Adipocyte (in vitro differentiated cells): ENCODE measurements at regions not wholly inside any gene's neighbourhood (a gene's known extent, or its start where the extent isn't known, plus 50 kb on each side); places are given as distances from the start of the nearest gene placed in this dataset.

Experiments used
- DNase-seq: peaks from one replicate; pipeline ENCODE4 v3.0.0-alpha.2; 2015; ENCODE audit warnings: low read depth
- H3K27me3 ChIP-seq: replicated peaks from 2 replicates; pipeline ENCODE4 v1.7.0; 2013; ENCODE audit warnings: mild to moderate bottlenecking, low read length, moderate library complexity; ENCODE audit not compliant: control insufficient read depth, insufficient read depth
- H3K36me3 ChIP-seq: 2 replicates; pipeline ENCODE4 v1.7.0; 2013; ENCODE audit warnings: low read length, mild to moderate bottlenecking, moderate library complexity; ENCODE audit not compliant: control insufficient read depth, insufficient read depth, severe bottlenecking
- H3K4me1 ChIP-seq: 2 replicates; pipeline ENCODE4 v1.7.0; 2013; ENCODE audit warnings: mild to moderate bottlenecking, low read length, moderate library complexity; ENCODE audit not compliant: control insufficient read depth, insufficient read depth
- H3K4me3 ChIP-seq: 2 replicates; pipeline ENCODE4 v1.7.0; 2013; ENCODE audit warnings: mild to moderate bottlenecking, low read length, moderate library complexity
- H3K9ac ChIP-seq: 2 replicates; pipeline ENCODE4 v1.7.0; 2013; ENCODE audit warnings: mild to moderate bottlenecking, low read length, moderate library complexity
- H3K9me3 ChIP-seq: 2 replicates; pipeline ENCODE4 v1.7.0; 2013; ENCODE audit warnings: mild to moderate bottlenecking, low read length, moderate library complexity; ENCODE audit not compliant: control insufficient read depth

GRCh38 chr5:124132843-124133242 is 613.6 kb downstream of the ZNF608 start:
- Histone ChIP-seq H3K36me3 (no peaks in the 10 kb centered on the region), H3K9ac (no peak overlapping the region), H3K4me3 (no peak overlapping the region), H3K27me3 (no peaks in the 10 kb centered on the region), H3K4me1 (peaks cover 5% of the 10 kb centered on the region), H3K9me3 (no peaks in the 10 kb centered on the region)
- no peak for DNase-seq

GRCh38 chr5:124131466-124131865 is 615.0 kb downstream of the ZNF608 start:
- Histone ChIP-seq H3K4me1 (peaks cover 17% of the 10 kb centered on the region), H3K36me3 (no peaks in the 10 kb centered on the region), H3K27me3 (no peaks in the 10 kb centered on the region), H3K4me3 (no peak overlapping the region), H3K9me3 (no peaks in the 10 kb centered on the region), H3K9ac (no peak overlapping the region)
- DNase-seq: no peak

GRCh38 chr5:124130816-124131215 is 615.6 kb downstream of the ZNF608 start:
- no peak for DNase-seq
- Histone ChIP-seq H3K36me3 (no peaks in the 10 kb centered on the region), H3K9ac (no peak overlapping the region), H3K9me3 (no peaks in the 10 kb centered on the region), H3K27me3 (no peaks in the 10 kb centered on the region), H3K4me3 (no peak overlapping the region), H3K4me1 (peaks cover 18% of the 10 kb centered on the region)

- no peaks in the 10 kb centered on the region for H3K9me3 ChIP-seq
- DNase-seq: no peak
Measured at GRCh38 chr5:124128867-124129266, 616.9 kb downstream of the CSNK1G3 start.

GRCh38 chr5:124126504-124127217 is 614.7 kb downstream of the CSNK1G3 start:
- H3K9ac ChIP-seq: no peak overlapping the region
- no peak for DNase-seq
- H3K36me3 ChIP-seq: no peaks in the 10 kb centered on the region
- H3K9me3 ChIP-seq: no peaks in the 10 kb centered on the region
- H3K27me3 ChIP-seq: no peaks in the 10 kb centered on the region
- peaks cover 43% of the 10 kb centered on the region for H3K4me1 ChIP-seq
- H3K4me3 ChIP-seq: no peak overlapping the region

More at GRCh38 chr5:124128867-124129266, 616.9 kb downstream of the CSNK1G3 start:
- Histone ChIP-seq H3K36me3 (no peaks in the 10 kb centered on the region), H3K4me1 (peaks cover 37% of the 10 kb centered on the region), H3K4me3 (no peak overlapping the region), H3K9ac (no peak overlapping the region), H3K27me3 (no peaks in the 10 kb centered on the region)

GRCh38 chr5:124124711-124125229 is 612.8 kb downstream of the CSNK1G3 start:
- no peaks in the 10 kb centered on the region for H3K27me3 ChIP-seq
- H3K4me3 ChIP-seq: peak overlapping the region; percentile 14
- peaks cover 43% of the 10 kb centered on the region for H3K4me1 ChIP-seq
- no peaks in the 10 kb centered on the region for H3K36me3 ChIP-seq
- H3K9me3 ChIP-seq: peaks cover 6% of the 10 kb centered on the region
- DNase-seq: peak; percentile 13
- peak overlapping the region; percentile 17 for H3K9ac ChIP-seq

- Histone ChIP-seq H3K9me3 (peaks cover 6% of the 10 kb centered on the region), H3K9ac (no peak overlapping the region), H3K27me3 (no peaks in the 10 kb centered on the region), H3K4me1 (peaks cover 26% of the 10 kb centered on the region), H3K36me3 (no peaks in the 10 kb centered on the region), H3K4me3 (no peak overlapping the region)
- no peak for DNase-seq
Measured at GRCh38 chr5:124121198-124121597, 609.2 kb downstream of the CSNK1G3 start.

GRCh38 chr5:124114911-124115310 is 602.9 kb downstream of the CSNK1G3 start:
- Histone ChIP-seq H3K4me1 (no peaks in the 10 kb centered on the region), H3K9me3 (no peaks in the 10 kb centered on the region), H3K36me3 (no peaks in the 10 kb centered on the region), H3K9ac (no peak overlapping the region), H3K27me3 (no peaks in the 10 kb centered on the region), H3K4me3 (no peak overlapping the region)
- DNase-seq: no peak

GRCh38 chr5:124111886-124112285 is 599.9 kb downstream of the CSNK1G3 start:
- DNase-seq: no peak
- H3K4me1 ChIP-seq: no peaks in the 10 kb centered on the region
- H3K27me3 ChIP-seq: no peaks in the 10 kb centered on the region
- no peak overlapping the region for H3K9ac ChIP-seq
- H3K4me3 ChIP-seq: no peak overlapping the region
- H3K36me3 ChIP-seq: no peaks in the 10 kb centered on the region
- H3K9me3 ChIP-seq: no peaks in the 10 kb centered on the region

GRCh38 chr5:124110942-124111341 is 599.0 kb downstream of the CSNK1G3 start:
- Histone ChIP-seq H3K36me3 (no peaks in the 10 kb centered on the region), H3K27me3 (no peaks in the 10 kb centered on the region), H3K4me3 (no peak overlapping the region), H3K9ac (no peak overlapping the region), H3K4me1 (no peaks in the 10 kb centered on the region), H3K9me3 (no peaks in the 10 kb centered on the region)
- DNase-seq: no peak

GRCh38 chr5:124105326-124105725 is 593.3 kb downstream of the CSNK1G3 start:
- Histone ChIP-seq H3K4me1 (no peaks in the 10 kb centered on the region), H3K27me3 (no peaks in the 10 kb centered on the region), H3K4me3 (no peak overlapping the region), H3K36me3 (no peaks in the 10 kb centered on the region), H3K9me3 (no peaks in the 10 kb centered on the region), H3K9ac (no peak overlapping the region)
- no peak for DNase-seq

- Histone ChIP-seq H3K9ac (no peak overlapping the region), H3K4me3 (no peak overlapping the region), H3K27me3 (no peaks in the 10 kb centered on the region), H3K36me3 (no peaks in the 10 kb centered on the region), H3K4me1 (no peaks in the 10 kb centered on the region), H3K9me3 (no peaks in the 10 kb centered on the region)
- no peak for DNase-seq
Measured at GRCh38 chr5:124104821-124105220, 592.8 kb downstream of the CSNK1G3 start.
